ENCODE measurements at regions not wholly inside any gene's neighbourhood (a gene's known extent, or its start where the extent isn't known, plus 50 kb on each side); places are given as distances from the start of the nearest gene placed in this dataset.

DNA sequence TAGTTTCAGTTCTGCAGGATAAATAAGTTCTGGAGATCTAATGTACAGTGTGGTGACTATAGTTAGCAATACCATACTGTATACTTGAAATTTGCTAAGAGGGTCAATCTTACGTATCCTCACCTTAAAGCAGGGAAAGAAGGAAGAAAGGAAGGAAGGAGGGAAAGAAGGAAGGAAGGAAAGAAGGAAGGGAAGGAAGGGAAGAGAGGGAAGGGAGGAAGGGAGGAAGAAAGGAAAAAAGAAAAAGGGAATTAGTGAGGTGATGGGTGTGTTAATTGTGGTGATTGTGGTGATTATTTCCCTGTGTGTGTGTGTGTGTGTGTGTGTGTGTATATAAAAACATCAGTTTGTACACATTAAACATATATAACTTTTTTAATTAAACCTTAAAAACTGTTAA, 242.6 kb upstream of the MSX2 start:
- Histone ChIP-seq H2AFZ (ENCODE audit: control insufficient read depth, low read depth, low read length) (no peak overlapping the region), H3K4me3 (no peak overlapping the region), H3K4me1 (ENCODE audit: control insufficient read depth, insufficient read depth, low read length) (no peaks in the 10 kb centered on the region), H3K27me3 (replicated peaks in 1 of 2; ENCODE audit: control insufficient read depth in 2 of 2, insufficient read depth in 2 of 2, low read length in 1 of 2) (no peaks in the 10 kb centered on the region; a peak in 1 of 4 replicates), H3K4me2 (ENCODE audit: control insufficient read depth, insufficient read depth) (no peak overlapping the region), H3K27ac (ENCODE audit: control insufficient read depth, insufficient read depth) (no peak overlapping the region), H4K20me1 (ENCODE audit: control insufficient read depth, insufficient read depth) (no peaks in the 10 kb centered on the region), H3K36me3 (ENCODE audit: control insufficient read depth in 2 of 2, insufficient read depth in 2 of 2, low read length in 1 of 2) (no peaks in the 10 kb centered on the region), H3K9me3 (replicated peaks; ENCODE audit: control insufficient read depth, insufficient read depth, low read length) (no peaks in the 10 kb centered on the region), H3K9ac (ENCODE audit: control insufficient read depth, insufficient read depth, low read length) (no peak overlapping the region), H3K79me2 (ENCODE audit: control insufficient read depth, insufficient read depth, low read length) (no peaks in the 10 kb centered on the region)
- ATAC-seq (no peak), DNase-seq (ENCODE audit: low read depth, low spot score) (no peak), FAIRE-seq (no peak)
- in situ Hi-C loops (cut with MboI) = no loop called here
- 100% methylated on average over 1 of the region's 1 CpG for WGBS (ENCODE audit: insufficient coverage, insufficient replicate concordance, low lambda C conversion rate, missing lambda C conversion rate)
- TF ChIP-seq YBX1 (IDR thresholded peaks at IDR 0.05) (no peak), EZH2 (IDR thresholded peaks at IDR 0.05; ENCODE audit: borderline replicate concordance, control insufficient read depth, low read depth, low read length) (no peak), CEBPB (IDR thresholded peaks at IDR 0.05; ENCODE audit: borderline replicate concordance in 1 of 2, low read depth in 2 of 2, low read length in 2 of 2) (no peak), MTA2 (IDR thresholded peaks at IDR 0.05; ENCODE audit: low read depth) (no peak), ZNF217 (IDR thresholded peaks at IDR 0.05) (no peak), ZBED1 (IDR thresholded peaks at IDR 0.05; ENCODE audit: borderline replicate concordance) (no peak), NKRF (conservative IDR thresholded peaks at IDR 0.05) (no peak), MYB (IDR thresholded peaks at IDR 0.05; ENCODE audit: borderline replicate concordance, low read depth, low read length) (no peak), ETV6 (conservative IDR thresholded peaks at IDR 0.05 in 1 of 2, IDR thresholded peaks at IDR 0.05 in 1 of 2; ENCODE audit: borderline replicate concordance in 1 of 2, low read depth in 1 of 2) (no peak), NR2F1 (conservative IDR thresholded peaks at IDR 0.05) (no peak), NFYB (IDR thresholded peaks at IDR 0.05; ENCODE audit: insufficient read depth, low read depth, low read length) (no peak), CHD2 (IDR thresholded peaks at IDR 0.05; ENCODE audit: borderline replicate concordance, low read depth, low read length) (no peak), NFIC (IDR thresholded peaks at IDR 0.05; ENCODE audit: low read depth, low read length) (no peak), RCOR1 (conservative IDR thresholded peaks at IDR 0.05; ENCODE audit: low read depth, low read length) (no peak), IKZF2 (IDR thresholded peaks at IDR 0.05) (no peak), TCF7 (IDR thresholded peaks at IDR 0.05; ENCODE audit: borderline replicate concordance) (no peak), RFX5 (IDR thresholded peaks at IDR 0.05; ENCODE audit: low read depth, low read length) (no peak)
- TF ChIP-seq, protein P1, sequence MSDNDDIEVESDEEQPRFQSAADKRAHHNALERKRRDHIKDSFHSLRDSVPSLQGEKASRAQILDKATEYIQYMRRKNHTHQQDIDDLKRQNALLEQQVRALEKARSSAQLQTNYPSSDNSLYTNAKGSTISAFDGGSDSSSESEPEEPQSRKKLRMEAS (IDR thresholded peaks at IDR 0.05; ENCODE audit: low read depth, low read length) = no peak
- intact Hi-C loops (cut with micrococcal nuclease; ENCODE audit: unreplicated experiment) = no loop called here
- ChIA-PET RAD21 (ENCODE audit: unreplicated experiment) (no interaction called here), SMC1A (ENCODE audit: uncharacterized antibody, unreplicated experiment) (no interaction called here), CTCF (no interaction called here), POLR2A (no interaction called here)
- BruUV-seq (replicated peaks) = no TSS peak

All from GM12878 (cell line).